HG03196 (cell line): ENCODE measurements at regions not wholly inside any gene's neighbourhood (a gene's known extent, or its start where the extent isn't known, plus 50 kb on each side); places are given as distances from the start of the nearest gene placed in this dataset.

Experiments used
- ATAC-seq: cut with Tn5 transposase; IDR thresholded peaks from one replicate; pipeline ENCODE4 v1.9.1; 2021; ENCODE audit not compliant: unreplicated experiment

- ATAC-seq, result no peak
Measured at GRCh38 chr5:61949054-61949678, 356.8 kb upstream of the KIF2A start.

DNA sequence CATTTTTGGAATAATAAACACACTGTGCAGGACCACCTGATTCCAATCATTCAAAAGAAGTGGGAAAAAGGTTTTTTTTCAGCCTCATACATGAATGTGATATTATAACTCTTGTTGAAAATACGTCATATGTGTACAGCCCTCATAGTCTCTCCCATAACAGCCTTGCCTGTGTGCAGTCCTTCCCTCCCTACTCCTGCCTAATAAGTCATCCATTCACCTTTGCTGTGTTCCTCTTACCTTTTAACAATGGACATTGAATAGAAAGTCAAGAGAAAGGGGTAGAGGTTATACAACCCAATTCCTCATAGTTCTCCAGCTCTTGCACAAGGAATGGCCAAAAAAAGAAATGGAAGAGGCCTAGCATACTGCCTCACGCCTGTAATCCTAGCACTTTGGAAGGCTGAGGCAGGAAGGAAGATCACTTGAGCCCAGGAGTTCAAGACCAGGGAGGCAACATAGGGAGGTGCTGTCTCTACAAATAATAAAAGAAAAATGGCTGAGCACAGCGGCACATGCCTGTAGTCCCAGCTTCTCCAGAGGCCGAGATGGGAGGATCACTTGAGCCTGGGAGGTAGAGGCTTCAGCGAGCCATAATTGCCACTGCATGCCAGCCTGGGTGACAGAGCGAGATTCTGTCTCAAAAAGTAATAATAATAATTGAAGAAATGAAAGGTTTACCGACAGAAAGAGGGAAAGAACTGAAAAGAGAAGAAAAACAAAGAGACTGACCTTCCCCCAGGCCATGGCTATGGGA, 356.1 kb upstream of the KIF2A start:
- ATAC-seq, result no peak

- ATAC-seq, result no peak
Measured at GRCh38 chr5:61951295-61951694, 354.7 kb upstream of the KIF2A start.

DNA sequence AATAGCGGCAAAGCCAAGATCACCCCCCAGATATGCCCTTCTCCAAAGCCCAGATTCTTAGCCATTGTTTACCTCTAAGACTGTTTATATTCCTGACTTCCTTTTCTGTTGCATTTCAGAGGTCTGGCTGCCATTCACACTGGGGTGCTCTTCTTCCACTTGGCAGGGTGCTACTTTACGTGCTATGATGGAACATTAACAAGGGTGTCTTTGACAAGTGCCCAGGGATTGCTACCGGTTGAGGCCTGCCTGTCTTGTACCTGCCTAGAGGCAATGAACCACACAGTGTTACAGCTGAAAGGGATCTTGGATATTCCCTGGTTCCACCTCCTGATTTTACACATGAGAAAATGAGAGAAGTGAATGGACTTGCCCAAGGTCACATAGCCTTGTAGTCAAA, 352.1 kb upstream of the KIF2A start:
- ATAC-seq, result no peak

- ATAC-seq, result no peak
Measured at GRCh38 chr5:61964201-61964600, 341.8 kb upstream of the KIF2A start.

- ATAC-seq, result no peak
Measured at GRCh38 chr5:61965069-61965468, 340.9 kb upstream of the KIF2A start.

DNA sequence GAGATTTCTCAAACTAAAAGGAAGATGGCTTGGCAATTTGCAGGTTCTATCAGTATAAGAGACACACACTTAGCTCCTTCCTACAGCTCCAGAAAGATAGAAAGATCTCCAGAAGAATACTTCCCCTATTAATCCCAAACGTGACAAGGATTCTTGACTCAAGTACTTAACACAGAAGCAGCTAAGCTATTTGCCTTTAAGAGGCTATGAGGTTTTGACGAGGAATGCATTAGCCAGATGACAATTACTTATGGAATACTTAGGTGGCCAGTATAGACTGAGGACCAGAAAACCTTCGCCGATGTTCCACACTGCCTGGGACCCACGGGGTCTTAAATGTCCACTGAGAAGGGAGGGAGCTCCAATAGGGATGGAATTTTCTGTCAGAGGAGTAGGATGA, 340.5 kb upstream of the KIF2A start:
- no peak for ATAC-seq

DNA sequence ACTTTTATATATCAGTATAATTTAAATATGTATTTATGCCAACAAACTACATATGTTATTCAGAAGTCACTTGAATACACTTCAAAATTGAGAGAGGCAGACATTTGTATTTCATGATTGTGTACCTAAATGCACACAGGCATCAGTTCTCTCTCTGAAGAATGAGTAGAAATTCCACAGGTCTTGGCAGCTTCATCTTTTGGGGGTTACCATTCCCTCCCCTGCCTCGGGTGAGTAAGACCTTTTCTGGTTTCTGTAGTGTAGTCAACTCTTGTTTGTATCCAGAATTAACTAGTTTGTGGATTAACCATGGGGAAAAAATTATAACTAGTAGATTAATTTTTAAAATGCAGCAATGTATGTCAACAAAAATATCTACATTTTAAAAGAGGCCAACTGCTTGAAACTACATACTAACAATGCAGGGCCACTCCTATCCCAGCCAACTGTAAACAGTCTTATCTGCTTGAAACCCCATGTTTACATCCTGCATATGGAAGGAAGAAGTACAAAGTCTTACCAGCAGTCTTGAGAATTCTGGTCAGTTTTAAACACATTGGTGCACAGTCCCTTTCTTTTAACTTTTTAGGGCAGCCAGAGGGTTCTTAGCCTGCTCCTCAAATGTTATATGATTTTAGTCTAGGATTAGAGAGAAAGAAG, 339.6 kb upstream of the KIF2A start:
- no peak for ATAC-seq

GRCh38 chr5:61966997-61967396, 339.0 kb upstream of the KIF2A start:
- no peak for ATAC-seq

- ATAC-seq, result no peak
Measured at GRCh38 chr5:61967681-61968080, 338.3 kb upstream of the KIF2A start.

GRCh38 chr5:61969347-61969746, 336.7 kb upstream of the KIF2A start:
- ATAC-seq, result no peak

DNA sequence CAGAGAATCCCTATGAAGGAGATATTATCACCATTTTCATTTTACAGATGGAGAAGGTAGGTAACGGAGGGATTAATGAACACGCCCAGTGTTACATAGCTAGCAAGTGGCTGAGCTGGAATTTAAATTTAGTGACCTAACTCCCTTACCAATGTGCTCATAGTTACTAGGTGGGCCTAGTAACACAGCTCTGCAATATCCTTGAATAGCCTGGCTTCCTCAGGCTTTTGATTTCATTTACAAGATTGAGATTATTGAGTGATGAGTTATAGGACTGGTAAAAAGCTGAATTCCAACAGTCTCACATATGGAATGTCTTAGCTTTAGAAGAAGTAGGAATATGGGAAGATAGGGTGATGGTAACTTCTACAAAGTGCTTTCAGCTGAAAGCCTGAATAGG, 336.3 kb upstream of the KIF2A start:
- no peak for ATAC-seq

DNA sequence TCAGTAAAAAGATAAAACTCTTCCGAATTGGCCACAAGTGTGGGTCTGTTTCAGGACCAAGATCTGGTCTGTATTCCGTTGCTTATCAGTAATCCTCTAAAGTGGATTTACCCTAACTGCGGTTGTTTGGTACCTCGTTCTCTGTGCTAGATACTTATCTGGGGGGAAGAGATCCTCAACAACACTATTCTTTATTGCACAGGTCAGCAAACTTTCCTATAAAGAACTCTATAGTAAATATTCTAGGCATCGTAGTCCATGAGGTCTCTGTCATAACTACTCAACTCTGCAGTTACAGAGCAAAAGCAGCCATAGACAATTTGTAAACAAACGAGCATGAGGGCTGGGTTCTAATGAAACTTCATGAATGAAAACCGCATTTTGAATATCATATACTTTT, 335.8 kb upstream of the KIF2A start:
- no peak for ATAC-seq

DNA sequence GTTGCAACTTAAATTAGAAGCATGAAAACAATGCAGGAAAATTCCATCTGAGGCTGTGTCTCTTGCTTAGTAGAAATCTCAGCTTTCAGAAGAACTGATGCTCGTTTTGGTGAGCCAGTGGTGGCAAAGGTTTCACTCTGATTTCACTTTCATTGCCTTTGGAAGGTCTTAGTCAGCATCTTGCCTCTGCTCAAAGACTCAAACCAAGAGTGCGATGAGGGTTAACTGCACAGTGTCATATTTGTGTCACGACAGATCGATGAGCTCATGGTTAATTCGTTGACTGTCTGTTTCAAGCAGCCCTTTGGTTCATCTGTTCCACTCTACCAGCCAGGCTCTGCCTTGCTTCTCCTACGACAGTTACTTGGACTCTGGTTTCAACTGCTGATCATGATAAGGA, 331.3 kb upstream of the KIF2A start:
- no peak for ATAC-seq

DNA sequence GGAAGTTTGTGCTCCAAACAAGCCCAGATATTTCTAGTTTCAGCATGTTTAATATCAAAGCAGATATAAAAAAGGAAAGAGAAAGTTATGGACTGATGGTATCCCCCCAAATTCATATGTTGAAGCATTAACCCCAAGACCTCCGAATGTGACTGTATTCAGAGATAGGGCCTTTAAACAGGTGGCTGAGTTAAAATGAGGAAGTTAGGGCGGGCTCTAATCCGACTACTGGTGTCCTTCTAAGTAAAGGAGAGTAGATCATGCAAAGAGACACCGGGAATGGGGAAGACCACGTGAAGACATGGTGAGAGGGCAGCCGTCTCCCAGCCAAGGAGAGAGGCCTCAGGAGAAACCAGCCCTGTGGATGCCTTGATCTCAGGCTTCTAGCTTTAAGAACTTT, 324.1 kb upstream of the KIF2A start:
- no peak for ATAC-seq

GRCh38 chr5:61991430-61991829, 314.6 kb upstream of the KIF2A start:
- ATAC-seq, result no peak

GRCh38 chr5:61991866-61992265, 314.1 kb upstream of the KIF2A start:
- ATAC-seq, result no peak

- ATAC-seq, result no peak
Measured at GRCh38 chr5:61993295-61993927, 312.6 kb upstream of the KIF2A start.

DNA sequence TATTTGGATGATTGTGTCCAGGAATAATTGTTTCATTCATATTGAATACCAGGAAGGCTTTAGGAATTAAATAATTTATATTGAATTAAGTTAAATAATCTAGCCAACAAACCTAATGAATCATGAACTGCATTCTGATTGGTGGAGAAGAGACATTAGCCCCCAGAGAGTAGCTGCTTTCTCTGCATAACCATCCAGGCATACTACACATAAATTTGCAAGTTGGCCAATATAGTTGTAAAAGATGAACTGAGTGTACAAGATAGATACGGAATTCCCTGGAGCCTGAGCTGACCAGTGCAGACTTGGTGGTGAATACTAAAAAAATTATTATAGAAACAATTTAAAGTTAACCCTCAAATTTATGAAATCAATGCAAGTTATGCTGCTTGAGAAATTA, 311.8 kb upstream of the KIF2A start:
- ATAC-seq, result no peak

DNA sequence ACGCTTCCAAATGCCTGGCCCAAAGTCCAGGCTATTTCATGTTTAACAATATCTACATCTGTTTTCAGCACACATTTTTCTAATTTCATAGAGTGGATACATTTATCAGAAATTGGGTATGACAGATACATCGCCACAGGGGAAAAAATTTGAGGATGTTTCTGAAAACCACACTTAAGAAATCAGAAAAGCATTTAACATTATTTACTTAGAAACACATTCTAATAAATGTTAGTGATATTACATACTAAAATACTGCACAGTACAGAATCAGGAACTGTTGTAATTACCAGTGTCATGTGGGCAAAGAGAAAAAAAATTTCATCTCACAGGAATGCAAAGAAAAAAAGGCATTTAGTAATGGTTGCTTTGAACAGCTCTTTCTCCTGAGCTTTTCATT, 310.5 kb upstream of the KIF2A start:
- no peak for ATAC-seq

GRCh38 chr5:61999371-61999770, 306.6 kb upstream of the KIF2A start:
- ATAC-seq, result no peak

- no peak for ATAC-seq
Measured at GRCh38 chr5:62000646-62001045, 305.4 kb upstream of the KIF2A start.
